T-cell (primary cell): ENCODE measurements at regions not wholly inside any gene's neighbourhood (a gene's known extent, or its start where the extent isn't known, plus 50 kb on each side); places are given as distances from the start of the nearest gene placed in this dataset.
"Not testable (repeated sequence)": the region's sequence is repeated elsewhere in the genome, so short reads cannot be mapped to it uniquely, and the experiment has no call there.

Experiments used
- ATAC-seq, 4 experiments: fragments of 200-7000 bp in 3 of 4; fragments of 150-1000 bp in 1 of 4; cut with Tn5 transposase; replicated peaks in 1 of 4; 1 replicate in 3 of 4; 2 replicates in 1 of 4; pipeline ENCODE4 v1.10.0; 2021; ENCODE audit warnings: moderate library complexity in 3 of 4, mild to moderate bottlenecking in 2 of 4, moderate number of reproducible peaks in 1 of 4
- CTCF ChIA-PET, 2 donors: fragments of 300-600 bp; sonication (Branson Sonifier 250); formaldehyde crosslinking; loops; one replicate each; lab custom pipeline; 2022; ENCODE audit warnings: antibody characterized with exemption in 2 of 2; lab: Charles Lee
- POLR2A ChIA-PET, 2 donors: fragments of 300-600 bp; sonication (Branson Sonifier 250); formaldehyde crosslinking; loops; one replicate each; lab custom pipeline; 2022; ENCODE audit warnings: antibody characterized with exemption in 2 of 2; lab: Charles Lee
- DNase-seq, 35 experiments: peaks; one replicate each; pipeline versions ENCODE4 v3.0.0 to v3.0.0-alpha.2; 2013 to 2023
- H3K27ac ChIP-seq: one replicate; pipeline ENCODE4 v1.5.1; 2013; ENCODE audit warnings: low read length
- H3K27me3 ChIP-seq, 2 experiments: replicated peaks in 1 of 2; 1 replicate in 1 of 2; 2 replicates in 1 of 2; pipeline versions ENCODE4 v1.6.1 to v1.7.0; 2013; ENCODE audit warnings: low read length in 1 of 2, mixed read lengths in 1 of 2; ENCODE audit not compliant: control insufficient read depth in 2 of 2, insufficient read depth in 2 of 2; ENCODE audit errors: extremely low read depth in 1 of 2
- H3K36me3 ChIP-seq, 2 donors: 1 replicate in 1 of 2; 2 replicates in 1 of 2; pipeline versions ENCODE4 v1.6.1 to v1.7.0; 2013; ENCODE audit warnings: low read length in 1 of 2; ENCODE audit not compliant: control insufficient read depth in 2 of 2, insufficient read depth in 1 of 2; ENCODE audit errors: extremely low read depth in 1 of 2
- H3K4me1 ChIP-seq, 2 experiments: 1 replicate in 1 of 2; 2 replicates in 1 of 2; pipeline versions ENCODE4 v1.6.1 to v1.7.0; 2013; ENCODE audit warnings: low read length in 2 of 2, mixed read lengths in 1 of 2; ENCODE audit not compliant: insufficient read depth in 2 of 2, control insufficient read depth in 1 of 2; ENCODE audit errors: extremely low read depth in 1 of 2
- H3K4me3 ChIP-seq, 2 donors: 1 replicate in 1 of 2; 2 replicates in 1 of 2; pipeline versions ENCODE4 v1.5.1 to v1.7.0; 2013; ENCODE audit warnings: mild to moderate bottlenecking in 2 of 2, low read length in 1 of 2, moderate library complexity in 1 of 2; ENCODE audit not compliant: control insufficient read depth in 1 of 2; ENCODE audit errors: extremely low read depth in 1 of 2
- H3K9me3 ChIP-seq: 2 replicates; pipeline ENCODE4 v1.7.0; 2013
- H3K27ac Mint-ChIP-seq, 2 donors: one replicate each; pipeline ENCODE4 v1.8.0; 2020 to 2021; ENCODE audit warnings: mild to moderate bottlenecking in 2 of 2, mixed read lengths in 2 of 2
- H3K27me3 Mint-ChIP-seq, 2 donors: one replicate each; pipeline ENCODE4 v1.8.0; 2021 to 2022; ENCODE audit warnings: mixed read lengths in 2 of 2
- H3K36me3 Mint-ChIP-seq: one replicate; pipeline ENCODE4 v1.8.0; 2021; ENCODE audit warnings: mixed read lengths
- H3K4me1 Mint-ChIP-seq, 3 donors: one replicate each; pipeline ENCODE4 v1.8.0; 2020 to 2022; ENCODE audit warnings: mixed read lengths in 3 of 3, mild to moderate bottlenecking in 1 of 3
- H3K4me3 Mint-ChIP-seq, 3 donors: one replicate each; pipeline ENCODE4 v1.8.0; 2020 to 2022; ENCODE audit warnings: mild to moderate bottlenecking in 3 of 3, mixed read lengths in 3 of 3, moderate library complexity in 3 of 3
- H3K9me3 Mint-ChIP-seq, 3 donors: one replicate each; pipeline ENCODE4 v1.8.0; 2020 to 2022; ENCODE audit warnings: mixed read lengths in 3 of 3
- WGBS: methylation state at CpG from one replicate; pipeline ENCODE4 v1.1.5; 2013; ENCODE audit warnings: missing lambda C conversion rate; ENCODE audit not compliant: insufficient coverage; 5-methylcytosine and 5-hydroxymethylcytosine counted together

DNA sequence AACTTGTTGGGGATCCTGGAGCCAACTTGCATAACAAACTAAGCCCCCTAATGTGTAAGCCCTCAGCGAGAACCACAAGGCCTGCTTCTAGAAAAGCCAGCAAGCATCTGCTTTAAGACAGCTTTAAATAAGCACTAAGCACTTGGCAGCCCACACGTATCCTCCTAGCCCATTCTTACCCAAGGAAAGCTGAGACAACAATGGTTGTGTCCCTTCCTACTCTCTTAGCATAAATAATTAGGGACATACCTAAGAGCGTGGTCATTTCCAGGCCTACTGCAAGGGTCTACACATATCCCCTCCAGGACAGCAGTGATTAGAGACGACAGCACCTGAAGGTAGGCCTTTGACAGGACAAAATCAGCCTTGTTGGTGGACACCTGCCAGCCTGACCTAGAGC is 322.8 kb upstream of the PPARGC1A start:
- ChIA-PET CTCF (no interaction called here), POLR2A (no interaction called here)
- H3K9me3 Mint-ChIP-seq, result peaks cover 0 to 14% (median 0%) of the 10 kb centered on the region in 3 donors
- H3K4me1 Mint-ChIP-seq, result no peaks in the 10 kb centered on the region
- Histone ChIP-seq H3K27me3 (no peaks in the 10 kb centered on the region), H3K36me3 (no peaks in the 10 kb centered on the region), H3K4me1 (no peaks in the 10 kb centered on the region), H3K9me3 (no peaks in the 10 kb centered on the region), H3K4me3 (no peak overlapping the region), H3K27ac (no peak overlapping the region)
- H3K27ac Mint-ChIP-seq, result no peak overlapping the region
- no peaks in the 10 kb centered on the region for H3K36me3 Mint-ChIP-seq
- H3K4me3 Mint-ChIP-seq, result no peak overlapping the region
- H3K27me3 Mint-ChIP-seq, result no peaks in the 10 kb centered on the region
- WGBS, result 88% methylated on average over 3 of the region's 4 CpGs
- ATAC-seq (no peak), DNase-seq (no peak)

DNA sequence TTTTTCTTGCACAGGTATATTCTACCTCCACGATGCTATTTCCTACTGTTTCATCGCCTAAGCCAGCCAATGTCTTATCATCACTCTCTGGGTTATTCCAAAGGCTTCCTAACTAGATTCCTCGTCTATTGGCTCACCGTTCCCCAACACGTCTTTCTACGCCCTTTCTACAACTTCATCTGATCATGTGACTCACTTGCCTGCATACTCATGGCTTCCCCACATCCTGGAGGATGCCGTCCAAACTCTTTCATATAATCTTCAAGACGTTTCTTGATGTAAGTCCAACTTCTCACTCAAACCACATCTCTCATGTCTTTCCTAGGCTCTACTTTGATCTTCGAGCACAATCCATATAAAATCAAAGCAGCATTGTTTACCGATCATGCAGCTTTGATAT is 322.0 kb upstream of the PPARGC1A start:
- ChIA-PET CTCF (interaction anchor here in 1 of 2 donors (0.5 kb wide), 1 partner anchor 12 kb away, joined by 3 read pairs; no protein-coding TSS in a partner anchor), POLR2A (no interaction called here)
- Histone ChIP-seq H3K9me3 (no peaks in the 10 kb centered on the region), H3K27me3 (no peaks in the 10 kb centered on the region), H3K36me3 (no peaks in the 10 kb centered on the region), H3K4me1 (no peaks in the 10 kb centered on the region), H3K4me3 (no peak overlapping the region), H3K27ac (no peak overlapping the region)
- 83% methylated on average over 7 of the region's 10 CpGs for WGBS
- no peaks in the 10 kb centered on the region for H3K36me3 Mint-ChIP-seq
- H3K4me1 Mint-ChIP-seq, result no peaks in the 10 kb centered on the region
- no peak overlapping the region for H3K27ac Mint-ChIP-seq
- peaks cover 0 to 14% (median 0%) of the 10 kb centered on the region in 3 donors for H3K9me3 Mint-ChIP-seq
- H3K27me3 Mint-ChIP-seq, result no peaks in the 10 kb centered on the region
- DNase-seq, result no peak
- H3K4me3 Mint-ChIP-seq, result no peak overlapping the region
- ATAC-seq, result no peak

DNA sequence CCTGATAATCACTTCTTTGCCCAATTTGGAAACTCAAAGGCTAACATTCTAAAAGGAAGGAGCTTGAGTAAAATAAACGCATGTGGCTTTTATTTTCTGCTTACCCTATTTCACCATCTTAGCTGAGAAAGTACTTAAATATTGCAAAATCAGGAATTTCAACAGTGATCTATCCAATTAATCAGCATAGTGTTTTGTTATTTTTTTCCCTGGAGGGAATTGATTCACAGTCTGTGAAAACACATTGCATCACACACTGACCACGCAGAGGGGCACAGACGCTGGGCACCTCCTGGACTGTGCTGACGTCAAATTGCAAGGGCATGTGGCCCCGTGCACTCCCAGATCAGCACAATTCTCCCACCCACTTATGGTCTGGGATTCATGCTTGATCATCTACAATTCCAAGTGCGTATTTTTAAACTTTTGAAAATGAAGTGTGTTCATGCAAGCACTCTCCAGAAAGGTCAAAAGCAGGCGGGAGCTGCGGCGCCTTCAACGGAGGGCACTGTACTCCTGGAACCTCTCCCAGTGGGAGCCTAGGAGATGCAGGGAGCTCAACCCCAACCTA is 320.6 kb upstream of the PPARGC1A start:
- no peak for DNase-seq
- no peaks in the 10 kb centered on the region for H3K36me3 ChIP-seq
- no peak for ATAC-seq
- peaks cover 0 to 14% (median 0%) of the 10 kb centered on the region in 3 donors for H3K9me3 Mint-ChIP-seq
- H3K27ac Mint-ChIP-seq, result no peak overlapping the region
- no peaks in the 10 kb centered on the region for H3K9me3 ChIP-seq
- H3K4me1 Mint-ChIP-seq, result no peaks in the 10 kb centered on the region
- H3K27me3 Mint-ChIP-seq, result no peaks in the 10 kb centered on the region
- 83% methylated on average over 8 of the region's 10 CpGs for WGBS
- no peaks in the 10 kb centered on the region for H3K27me3 ChIP-seq
- H3K27ac ChIP-seq, result no peak overlapping the region
- CTCF ChIA-PET, result interaction anchor here in 1 of 2 donors (0.6 kb wide), 1 partner anchor 10 kb away, joined by 7 read pairs; no protein-coding TSS in a partner anchor
- no peaks in the 10 kb centered on the region for H3K4me1 ChIP-seq
- POLR2A ChIA-PET, result no interaction called here
- no peaks in the 10 kb centered on the region for H3K36me3 Mint-ChIP-seq
- H3K4me3 Mint-ChIP-seq, result no peak overlapping the region
- H3K4me3 ChIP-seq, result no peak overlapping the region

DNA sequence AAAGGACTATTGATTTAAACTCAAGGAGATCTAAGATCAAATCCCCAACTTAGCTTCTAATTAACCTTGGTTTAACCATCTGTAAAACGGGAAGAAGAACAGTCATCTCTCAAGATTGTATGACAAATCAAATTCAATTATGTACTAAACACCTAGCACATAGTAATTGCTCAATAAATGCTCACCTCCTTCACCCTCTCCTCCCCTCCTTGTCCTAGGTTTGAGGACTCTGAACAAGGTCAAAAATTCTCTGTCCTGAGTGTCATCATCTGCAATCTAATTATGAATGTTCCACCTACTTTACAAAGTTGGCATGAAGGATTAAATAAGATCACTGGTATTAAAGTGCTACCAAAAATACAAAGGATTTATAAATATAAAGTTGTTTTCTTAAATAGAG is 320.1 kb upstream of the PPARGC1A start:
- Histone ChIP-seq H3K4me3 (no peak overlapping the region), H3K27me3 (no peaks in the 10 kb centered on the region), H3K4me1 (no peaks in the 10 kb centered on the region), H3K9me3 (no peaks in the 10 kb centered on the region), H3K27ac (no peak overlapping the region), H3K36me3 (no peaks in the 10 kb centered on the region)
- no peaks in the 10 kb centered on the region for H3K4me1 Mint-ChIP-seq
- DNase-seq, result no peak
- WGBS, result 60% methylated on average over 1 of the region's 1 CpG
- no peaks in the 10 kb centered on the region for H3K27me3 Mint-ChIP-seq
- H3K4me3 Mint-ChIP-seq, result no peak overlapping the region
- H3K9me3 Mint-ChIP-seq, result peaks cover 0 to 14% (median 0%) of the 10 kb centered on the region in 3 donors
- CTCF ChIA-PET, result no interaction called here
- no peak for ATAC-seq
- no peak overlapping the region for H3K27ac Mint-ChIP-seq
- H3K36me3 Mint-ChIP-seq, result no peaks in the 10 kb centered on the region
- POLR2A ChIA-PET, result no interaction called here

DNA sequence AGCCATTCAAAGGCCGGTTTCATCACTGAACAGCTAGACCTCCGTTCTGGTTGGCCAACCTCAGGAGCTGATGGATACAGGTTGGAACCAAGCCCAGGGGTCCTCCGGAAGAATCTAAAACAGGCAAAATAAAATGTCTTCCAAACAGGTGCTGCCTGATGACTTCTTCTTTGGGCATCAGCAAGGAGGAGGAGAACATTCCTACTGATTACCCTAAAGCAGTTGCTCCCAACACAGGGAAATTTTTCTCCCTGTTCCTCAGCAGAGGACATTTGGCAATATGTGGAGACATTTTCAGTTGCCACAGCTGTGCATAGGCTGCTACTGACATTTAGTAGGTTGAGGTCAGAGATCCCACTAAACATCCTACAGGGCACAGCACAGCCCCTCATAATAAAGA is 319.3 kb upstream of the PPARGC1A start:
- H3K27me3 ChIP-seq, result no peaks in the 10 kb centered on the region
- H3K27ac ChIP-seq, result no peak overlapping the region
- H3K27ac Mint-ChIP-seq, result no peak overlapping the region
- H3K27me3 Mint-ChIP-seq, result no peaks in the 10 kb centered on the region
- no peaks in the 10 kb centered on the region for H3K4me1 Mint-ChIP-seq
- no peaks in the 10 kb centered on the region for H3K9me3 ChIP-seq
- H3K9me3 Mint-ChIP-seq, result peaks cover 0 to 14% (median 0%) of the 10 kb centered on the region in 3 donors
- H3K4me3 ChIP-seq, result no peak overlapping the region
- no peak overlapping the region for H3K4me3 Mint-ChIP-seq
- no peak for DNase-seq
- ChIA-PET CTCF (no interaction called here), POLR2A (no interaction called here)
- no peaks in the 10 kb centered on the region for H3K4me1 ChIP-seq
- no peaks in the 10 kb centered on the region for H3K36me3 ChIP-seq
- 92% methylated on average over 3 of the region's 3 CpGs for WGBS
- ATAC-seq, result no peak
- no peaks in the 10 kb centered on the region for H3K36me3 Mint-ChIP-seq

DNA sequence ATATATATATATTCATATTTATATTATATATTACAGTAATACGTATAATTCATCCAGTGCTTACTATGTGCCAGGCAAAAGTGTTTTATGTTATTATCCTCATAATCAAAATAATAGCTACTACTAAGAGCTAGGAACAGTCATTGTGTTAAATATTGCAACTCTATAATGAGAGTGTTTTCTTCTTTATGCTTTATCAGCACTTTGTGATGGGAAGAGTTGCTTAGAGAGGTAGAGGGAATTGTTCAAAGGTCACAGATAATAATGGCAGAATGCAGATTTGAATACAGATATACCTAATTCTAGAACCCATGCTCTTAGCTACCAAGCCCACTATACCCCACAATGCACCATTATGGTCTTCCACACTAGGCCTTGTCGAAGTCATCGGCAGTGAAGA is 318.8 kb upstream of the PPARGC1A start:
- Mint-ChIP-seq H3K36me3 (no peaks in the 10 kb centered on the region), H3K27ac (no peak overlapping the region), H3K27me3 (no peaks in the 10 kb centered on the region), H3K4me3 (no peak overlapping the region), H3K9me3 (peaks cover 0 to 13% (median 0%) of the 10 kb centered on the region in 3 donors), H3K4me1 (no peaks in the 10 kb centered on the region)
- Histone ChIP-seq H3K4me3 (no peak overlapping the region), H3K27me3 (no peaks in the 10 kb centered on the region), H3K9me3 (no peaks in the 10 kb centered on the region), H3K4me1 (no peaks in the 10 kb centered on the region), H3K27ac (no peak overlapping the region), H3K36me3 (no peaks in the 10 kb centered on the region)
- ATAC-seq (no peak), DNase-seq (no peak)
- ChIA-PET POLR2A (no interaction called here), CTCF (no interaction called here)
- no CpG with 5 or more reads among the region's 3 CpGs for WGBS

DNA sequence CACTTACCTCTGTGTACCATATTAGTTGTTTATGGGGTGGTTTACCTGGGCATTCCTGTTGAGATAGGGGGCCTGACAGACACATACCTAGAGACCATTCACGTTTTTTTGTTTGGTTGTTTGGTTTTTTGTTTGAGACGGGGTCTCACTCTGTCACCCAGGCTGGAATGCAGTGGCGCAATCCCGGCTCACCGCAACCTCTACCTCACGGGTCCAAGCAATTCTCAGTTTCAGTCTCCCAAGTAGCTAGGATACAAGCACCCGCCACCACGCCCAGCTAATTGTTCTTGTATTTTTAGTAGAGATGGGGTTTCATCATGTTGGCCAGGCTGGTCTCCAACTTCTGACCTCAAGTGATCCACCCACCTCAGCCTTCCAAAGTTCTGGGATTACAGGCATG is 314.9 kb upstream of the PPARGC1A start:
- CTCF ChIA-PET, H3K36me3 Mint-ChIP-seq, H3K9me3 ChIP-seq, H3K4me1 Mint-ChIP-seq, H3K4me3 Mint-ChIP-seq, H3K4me1 ChIP-seq, ATAC-seq, H3K27me3 ChIP-seq, H3K36me3 ChIP-seq, H3K9me3 Mint-ChIP-seq, H3K4me3 ChIP-seq, H3K27ac Mint-ChIP-seq, DNase-seq, H3K27ac ChIP-seq, H3K27me3 Mint-ChIP-seq, POLR2A ChIA-PET: not testable (repeated sequence)
- 58% methylated on average over 2 of the region's 8 CpGs for WGBS
